ENCODE measurements at regions not wholly inside any gene's neighbourhood (a gene's known extent, or its start where the extent isn't known, plus 50 kb on each side); places are given as distances from the start of the nearest gene placed in this dataset.
"Not testable (repeated sequence)": the region's sequence is repeated elsewhere in the genome, so short reads cannot be mapped to it uniquely, and the experiment has no call there.

DNA sequence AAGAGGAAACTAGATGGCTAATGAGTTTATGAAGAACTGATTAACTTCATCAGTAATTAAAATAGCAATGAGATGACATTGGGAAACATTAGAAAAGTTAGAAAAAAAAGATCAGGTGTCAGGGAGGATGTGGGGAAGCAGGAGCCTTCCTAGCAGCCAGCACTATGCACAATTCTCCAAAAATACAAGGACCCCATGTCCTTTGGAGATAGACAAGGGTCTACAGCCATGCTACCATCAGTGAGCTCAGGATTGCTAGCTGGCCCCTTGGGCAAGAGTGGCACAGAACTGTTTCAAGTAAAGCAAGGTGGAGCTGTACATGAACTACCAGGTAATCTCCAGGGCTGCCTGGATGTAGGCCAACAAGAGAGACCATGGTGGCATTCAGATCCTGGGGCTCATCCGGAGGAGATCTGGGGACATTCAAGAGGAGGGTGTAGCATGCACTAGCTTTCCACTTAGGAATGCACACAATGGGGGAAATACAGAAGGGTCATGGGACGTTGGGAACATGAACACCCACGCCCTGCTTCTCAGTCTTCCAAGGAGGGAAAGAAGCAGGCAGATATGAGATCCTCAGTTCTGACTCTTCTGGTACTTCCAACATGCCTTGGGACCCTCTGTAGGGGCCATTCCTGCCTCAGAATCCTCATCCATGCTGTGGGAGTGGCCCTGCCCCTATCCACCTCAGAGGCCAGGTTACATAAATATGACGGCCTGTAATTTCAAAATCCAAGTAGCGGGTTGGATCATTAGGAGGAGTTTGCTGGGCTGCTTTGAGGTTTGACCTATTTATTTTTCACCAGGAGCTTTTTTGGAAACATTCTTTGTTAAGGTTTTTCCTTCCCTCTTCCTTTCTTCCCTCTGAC lies 82.2 kb upstream of the HABP2 start:
- DNase-seq (ENCODE audit: low read depth) = no peak

DNA sequence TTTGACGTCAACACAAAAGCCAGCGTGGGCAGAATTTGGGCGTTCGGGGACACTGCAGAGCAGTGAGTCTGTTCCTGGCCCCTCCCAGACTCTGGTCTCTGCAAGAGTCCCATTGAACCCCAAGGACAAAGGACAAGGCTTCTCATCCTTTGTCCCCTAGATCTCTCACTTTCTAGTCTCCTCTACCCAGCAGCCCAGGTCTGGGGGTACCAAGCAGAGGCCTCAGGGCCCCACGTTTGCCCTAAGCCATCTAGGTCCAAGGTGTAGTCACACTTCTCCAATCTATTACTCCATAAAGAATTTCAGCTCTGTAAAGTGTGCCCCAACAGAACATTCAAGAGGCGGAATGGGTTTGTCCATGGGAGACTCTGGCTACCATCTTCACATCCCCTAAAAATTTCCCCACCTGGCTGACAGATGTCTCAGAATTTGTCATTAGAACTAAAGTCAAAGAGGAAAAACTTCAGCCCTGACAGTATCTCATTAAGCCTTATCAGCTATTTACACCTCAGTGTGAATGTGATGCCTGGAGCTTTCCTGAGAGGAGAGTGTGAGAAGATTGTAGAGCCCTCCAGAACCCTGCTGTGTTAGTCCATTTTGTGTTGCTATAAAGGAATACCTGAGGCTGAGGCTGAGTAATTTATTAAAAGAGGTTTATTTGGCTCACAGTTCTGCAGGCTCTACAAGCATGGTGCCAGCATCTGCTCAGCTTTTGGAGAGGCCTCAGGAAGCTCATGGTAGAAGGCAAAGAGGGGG lies 81.4 kb upstream of the HABP2 start:
- no peak for DNase-seq (ENCODE audit: low read depth)

DNA sequence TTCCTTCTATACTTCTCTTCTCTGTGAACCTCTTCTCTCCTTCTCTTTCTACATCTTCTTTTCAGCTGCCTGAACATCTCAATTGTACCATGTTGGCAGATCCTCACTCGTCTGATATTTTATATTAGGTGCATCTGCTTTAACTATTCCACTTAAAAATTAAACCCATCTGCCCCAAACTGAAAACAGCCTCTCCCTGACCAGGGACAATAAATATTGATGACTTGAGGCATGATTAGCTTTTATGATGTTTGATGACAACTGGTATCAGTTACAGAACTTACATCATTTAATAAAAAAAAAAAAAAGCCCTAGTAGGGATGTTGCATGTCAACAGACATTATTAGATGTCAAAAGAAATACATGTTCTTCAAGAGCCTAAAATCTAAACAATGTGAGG lies 79.8 kb upstream of the HABP2 start:
- DNase-seq (ENCODE audit: low read depth) = no peak

DNA sequence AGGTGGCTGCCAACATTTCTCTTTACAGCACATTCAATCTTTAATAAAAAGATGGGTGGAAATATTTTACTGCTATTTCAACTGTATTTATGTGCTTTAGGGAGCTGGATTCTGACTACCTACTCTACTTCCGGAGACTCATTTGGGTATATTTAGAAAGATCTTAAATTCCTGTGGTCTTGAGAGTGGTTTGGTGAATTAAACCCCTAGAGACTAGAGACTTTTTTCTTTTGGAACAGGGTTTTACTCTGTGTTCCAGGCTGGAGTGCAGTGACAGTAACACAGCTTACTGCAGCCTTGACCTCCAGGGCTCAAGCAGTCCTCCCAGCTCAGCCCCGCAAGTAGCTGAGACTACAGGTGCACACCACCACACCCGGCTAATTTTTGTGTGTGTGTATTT lies 79.0 kb upstream of the HABP2 start:
- DNase-seq (ENCODE audit: low read depth) = no peak

DNA sequence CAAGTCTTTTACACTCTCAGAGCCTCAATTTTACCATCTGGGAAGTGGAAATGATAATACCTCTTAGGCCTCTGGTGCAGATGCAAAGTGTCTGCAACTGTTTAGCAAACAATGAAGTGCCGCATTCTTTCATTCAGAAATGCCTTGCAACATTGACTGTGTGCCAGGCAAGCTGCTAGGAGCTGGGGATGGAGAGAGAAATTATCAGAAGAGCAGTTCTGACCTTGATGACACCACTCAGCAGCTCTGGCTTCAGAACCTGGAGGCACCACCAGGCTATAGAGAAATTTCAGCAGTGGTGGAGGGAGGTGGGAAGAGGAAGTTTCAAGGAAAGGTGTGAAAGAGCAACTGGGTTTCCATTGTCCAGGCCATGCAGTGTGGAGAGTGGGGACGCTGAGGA lies 78.1 kb upstream of the HABP2 start:
- DNase-seq (ENCODE audit: low read depth) = no peak

DNA sequence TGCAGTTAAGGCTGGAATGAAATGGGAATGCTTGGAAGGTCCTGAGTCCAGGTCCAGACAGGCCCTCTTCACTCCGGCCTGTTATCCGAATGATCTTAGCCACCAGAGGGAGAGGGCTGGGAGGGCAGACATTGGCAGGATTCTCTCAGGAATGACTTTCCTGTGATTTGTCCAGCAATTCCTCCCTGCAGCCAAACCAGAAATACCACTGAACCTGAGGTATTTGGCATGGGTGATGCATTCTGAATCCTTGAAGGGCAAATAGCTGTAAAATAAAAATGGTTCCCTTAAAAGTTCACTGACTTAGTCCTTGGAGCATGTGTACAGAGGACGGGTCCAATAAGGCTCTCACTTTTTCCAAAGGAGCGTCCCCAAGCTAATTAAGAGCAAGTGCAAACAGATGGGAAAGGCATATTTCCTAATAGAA lies 77.5 kb upstream of the HABP2 start:
- no peak for DNase-seq (ENCODE audit: low read depth)

DNA sequence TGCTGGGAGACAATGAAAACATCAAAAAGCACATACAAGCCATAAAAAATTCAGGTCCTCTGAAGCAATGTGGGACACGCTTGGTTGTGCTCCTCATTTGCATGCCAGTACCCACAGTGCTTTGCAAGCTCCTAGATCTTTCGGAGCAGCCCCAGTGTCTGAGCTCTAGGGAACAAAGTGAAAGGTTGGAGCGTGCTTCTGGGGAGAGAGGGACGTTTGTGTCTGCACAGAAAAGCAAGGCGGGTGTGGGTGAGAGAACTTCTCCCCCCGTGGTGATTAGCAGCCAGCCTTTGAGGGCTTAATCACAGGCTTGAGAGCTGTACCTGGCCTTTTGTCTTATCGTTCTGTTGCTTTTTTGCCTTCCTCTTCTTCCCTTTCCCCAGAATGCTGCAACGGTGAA lies 76.7 kb upstream of the HABP2 start:
- no peak for DNase-seq (ENCODE audit: low read depth)

DNA sequence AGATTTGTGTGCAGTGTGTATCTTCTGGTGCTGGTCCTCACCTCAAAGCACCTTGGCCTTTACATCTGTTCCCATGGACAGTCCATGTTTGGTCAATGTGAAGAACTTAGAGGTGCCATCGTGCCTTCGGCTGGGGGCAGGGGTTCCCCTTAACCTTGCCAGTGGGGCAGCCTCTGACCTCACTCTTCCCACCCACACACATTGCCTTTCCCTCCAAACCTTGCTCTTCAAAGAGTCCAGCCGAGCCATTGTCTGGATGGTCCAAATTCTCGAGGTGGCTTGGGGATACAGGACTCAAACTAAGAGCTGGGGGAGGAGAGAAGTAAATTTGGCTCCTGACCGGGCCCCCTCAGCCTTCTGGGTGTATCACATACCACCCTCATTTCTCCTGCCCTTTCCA lies 76.2 kb upstream of the HABP2 start:
- no peak for DNase-seq (ENCODE audit: low read depth)

DNA sequence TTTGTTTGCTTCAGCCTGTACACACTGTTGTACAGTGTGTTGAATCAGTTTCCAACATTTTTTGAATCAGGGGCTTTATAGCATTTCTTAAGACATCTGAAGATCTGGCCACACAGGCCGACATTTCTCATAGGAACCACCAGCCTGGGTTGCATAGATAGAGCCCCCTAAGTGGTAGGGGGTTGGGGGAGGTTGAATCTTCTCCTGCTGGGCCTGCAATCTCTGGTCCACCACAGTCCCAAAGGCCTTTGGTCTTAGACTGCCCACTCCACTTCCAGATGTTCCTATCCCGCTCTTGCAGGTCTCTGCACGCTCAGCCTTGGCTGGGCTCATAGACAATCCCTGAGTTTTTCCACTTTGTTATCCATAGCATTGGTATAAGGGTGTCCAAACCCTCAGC lies 75.4 kb upstream of the HABP2 start:
- DNase-seq (ENCODE audit: low read depth) = no peak

DNA sequence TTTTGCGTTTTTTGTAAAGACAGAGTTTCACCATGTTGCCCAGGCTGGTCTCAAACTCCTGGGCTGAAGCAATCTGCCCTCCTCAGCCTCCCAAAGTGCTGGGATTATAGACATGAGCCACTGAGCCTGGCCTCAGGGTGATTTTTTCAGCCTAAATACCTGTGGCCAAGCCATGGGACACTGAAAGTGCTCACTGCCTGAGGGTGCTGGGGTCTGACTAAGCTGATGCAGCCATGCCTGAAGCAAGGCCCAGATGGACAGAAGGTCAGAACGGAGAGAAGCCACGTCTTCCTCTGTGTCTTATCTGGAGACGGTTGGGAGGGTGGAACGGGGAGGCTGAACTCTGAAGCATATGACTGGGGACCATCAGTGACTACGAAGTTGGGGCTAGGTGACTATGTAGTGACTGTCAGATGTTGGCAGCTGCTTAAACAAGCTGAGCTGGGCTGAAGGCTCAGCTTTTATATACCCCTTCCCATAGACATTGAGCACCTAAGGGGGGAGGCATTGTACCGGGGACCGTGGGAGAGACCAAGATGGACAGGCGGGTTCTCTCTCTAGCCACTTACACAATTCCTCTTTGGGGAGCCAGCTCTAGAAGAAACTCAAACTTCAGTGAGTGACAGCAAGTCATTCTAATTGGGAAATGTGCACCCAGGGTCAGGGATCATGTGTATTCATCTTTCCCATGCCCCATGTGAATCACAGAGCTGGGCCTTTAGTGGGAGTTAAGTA lies 73.3 kb upstream of the HABP2 start:
- no peak for DNase-seq (ENCODE audit: low read depth)

DNA sequence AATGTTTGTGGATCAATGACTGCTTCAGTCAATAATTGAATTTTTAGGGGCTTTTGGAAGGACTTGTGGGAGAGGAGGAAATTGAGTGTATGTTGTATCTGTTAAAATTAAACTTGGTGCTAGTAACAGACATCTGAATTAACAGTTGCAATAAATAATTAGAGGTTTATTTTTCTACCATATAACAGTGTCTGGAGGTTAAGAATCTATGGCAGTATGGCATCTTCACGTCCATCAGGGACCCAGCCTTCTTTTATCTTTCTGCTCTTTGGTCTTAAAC lies 72.8 kb upstream of the HABP2 start:
- DNase-seq (ENCODE audit: low read depth) = no peak

DNA sequence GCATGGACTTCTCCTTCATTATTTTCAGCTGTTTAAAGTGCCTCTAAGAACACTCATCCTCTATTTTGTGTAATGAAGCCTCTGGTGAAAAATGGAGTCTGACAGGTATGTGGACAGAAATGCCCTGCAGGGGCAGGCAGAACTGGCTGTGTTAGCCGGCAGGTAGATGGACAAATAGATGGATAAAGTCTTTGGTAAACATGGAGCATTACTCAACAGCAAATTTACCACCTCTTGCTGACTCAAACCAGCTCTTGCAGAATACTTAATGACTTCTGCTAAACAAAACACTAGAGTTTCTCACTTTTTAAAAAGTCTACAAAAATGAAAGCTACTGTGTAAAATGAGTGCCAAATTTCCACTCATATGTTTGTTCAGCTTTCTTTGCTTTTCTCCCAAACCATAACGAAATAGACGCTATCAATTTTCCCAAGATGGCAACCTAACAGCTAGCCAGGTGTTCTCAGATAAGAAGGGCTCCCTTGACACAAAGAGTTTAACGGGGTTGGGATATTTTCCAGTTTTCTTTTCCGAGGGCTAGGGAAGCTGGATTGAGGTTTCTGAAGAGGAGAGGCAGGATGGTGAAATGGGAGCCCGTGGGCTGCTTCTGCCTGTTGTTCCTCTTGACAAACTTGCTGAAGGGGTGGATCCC lies 71.9 kb upstream of the HABP2 start:
- no peak for DNase-seq (ENCODE audit: low read depth)

DNA sequence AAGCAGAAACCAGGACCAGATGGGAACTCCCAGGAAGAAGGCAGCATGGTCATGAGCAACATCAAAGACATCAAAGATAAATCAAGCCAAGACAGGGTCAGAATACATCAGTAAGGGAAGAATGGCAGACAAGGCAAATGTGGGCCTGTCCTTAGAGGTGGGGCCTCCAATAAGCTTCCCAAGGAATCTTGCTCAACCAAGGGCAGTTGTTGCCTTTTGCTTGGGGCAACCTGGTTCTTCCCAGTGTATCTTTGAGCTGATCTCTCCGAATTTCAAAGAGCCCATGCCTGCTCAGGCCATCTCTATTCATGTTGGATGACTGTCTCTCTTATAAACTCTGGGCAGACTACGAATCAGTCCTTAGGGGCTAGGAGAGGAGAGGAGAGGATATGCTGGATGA lies 68.4 kb upstream of the HABP2 start:
- no peak for DNase-seq (ENCODE audit: low read depth)

DNA sequence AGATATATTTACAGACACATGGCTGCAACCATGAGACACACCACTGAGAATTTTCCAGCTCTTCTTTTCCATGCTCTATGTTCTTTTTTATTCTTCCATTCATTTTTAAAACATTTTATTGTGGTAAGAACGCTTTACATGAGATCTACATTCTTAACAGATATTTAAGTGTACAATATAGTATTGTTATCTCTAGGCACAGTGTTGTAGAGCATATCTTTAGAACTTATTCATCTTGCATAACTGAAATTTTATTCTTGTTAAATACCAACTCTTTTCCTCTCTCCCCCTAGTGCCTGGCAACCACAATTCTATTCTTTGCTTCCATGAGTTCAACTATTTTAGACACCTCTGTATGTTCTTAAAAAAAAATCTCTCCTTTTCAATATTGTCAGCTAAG lies 67.1 kb upstream of the HABP2 start:
- no peak for DNase-seq (ENCODE audit: low read depth)

DNA sequence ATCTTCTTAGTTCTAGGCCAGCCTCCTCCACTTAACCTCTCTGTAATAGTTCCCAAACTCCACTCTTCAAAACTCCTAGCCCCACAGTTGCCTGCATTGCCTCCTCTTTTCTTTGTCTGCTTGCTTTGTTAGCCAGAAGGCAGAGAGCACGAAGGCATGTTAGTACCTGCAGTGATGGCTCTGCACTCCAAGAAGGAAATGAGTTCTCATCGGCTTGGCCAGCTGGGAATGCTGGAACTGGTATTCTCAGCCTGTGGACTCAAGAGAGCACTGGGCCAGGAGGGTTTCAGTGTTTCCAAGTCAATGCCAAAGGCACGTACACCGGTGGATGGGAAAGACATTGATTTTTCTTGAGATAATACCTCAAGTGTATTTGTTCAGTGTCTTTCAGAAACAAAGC lies 66.3 kb upstream of the HABP2 start:
- no peak for DNase-seq (ENCODE audit: low read depth)

DNA sequence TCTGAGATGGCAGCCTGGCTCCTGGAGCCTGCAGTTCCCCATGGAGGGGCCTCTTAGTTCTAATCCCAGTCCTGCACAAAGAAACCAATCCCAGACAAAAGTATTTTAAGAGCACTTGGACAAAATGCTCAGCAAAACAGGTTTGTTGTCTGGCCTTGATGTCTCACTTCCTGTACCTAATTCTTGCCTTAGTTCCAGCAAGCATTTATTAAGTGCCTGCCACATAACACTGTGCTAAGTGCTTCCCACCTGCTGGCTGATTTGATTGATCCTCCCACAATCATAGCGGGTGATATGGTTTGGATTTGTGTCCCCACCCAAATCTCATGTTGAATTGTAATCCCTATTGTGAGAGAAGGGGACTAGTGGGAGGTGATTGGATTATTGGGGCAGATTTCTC lies 65.7 kb upstream of the HABP2 start:
- no peak for DNase-seq (ENCODE audit: low read depth)

DNA sequence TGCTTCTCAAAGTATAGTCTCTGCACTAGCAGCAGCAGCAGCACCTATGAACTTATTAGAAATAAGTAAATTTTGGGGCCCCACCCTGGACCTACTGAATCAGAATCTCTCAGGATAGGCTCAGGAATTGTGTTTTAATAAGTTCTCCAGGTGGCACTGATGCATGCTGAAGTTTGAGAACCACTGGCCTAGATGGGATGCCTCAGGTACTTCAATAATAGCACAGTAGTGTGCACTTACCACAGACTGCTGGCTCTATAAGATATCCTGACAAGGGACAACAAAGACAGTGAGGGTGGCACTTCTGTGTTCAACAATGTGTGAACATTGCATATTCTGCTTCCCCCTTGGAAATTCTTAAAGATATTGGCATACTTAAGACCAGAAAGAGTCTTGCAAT lies 64.7 kb upstream of the HABP2 start:
- DNase-seq (ENCODE audit: low read depth) = no peak

DNA sequence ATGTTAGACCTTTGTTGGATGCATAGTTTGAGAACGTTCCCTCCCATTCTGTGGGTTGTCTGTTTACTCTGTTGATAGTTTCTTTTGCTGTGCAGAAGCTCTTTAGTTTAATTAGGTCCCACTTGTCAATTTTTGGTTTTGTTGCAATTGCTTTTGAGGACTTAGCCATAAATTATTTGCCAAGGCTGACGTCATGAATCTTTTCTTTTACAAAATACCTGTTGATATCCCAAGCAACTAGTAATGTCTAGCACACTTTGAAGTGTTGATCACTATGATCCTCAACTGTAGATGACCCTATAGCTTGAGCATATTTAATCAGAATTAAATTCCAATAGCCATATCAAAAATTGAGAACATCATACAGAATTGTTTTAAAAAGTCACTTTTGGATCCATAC lies 63.3 kb upstream of the HABP2 start:
- DNase-seq (ENCODE audit: low read depth) = not testable (repeated sequence)

DNA sequence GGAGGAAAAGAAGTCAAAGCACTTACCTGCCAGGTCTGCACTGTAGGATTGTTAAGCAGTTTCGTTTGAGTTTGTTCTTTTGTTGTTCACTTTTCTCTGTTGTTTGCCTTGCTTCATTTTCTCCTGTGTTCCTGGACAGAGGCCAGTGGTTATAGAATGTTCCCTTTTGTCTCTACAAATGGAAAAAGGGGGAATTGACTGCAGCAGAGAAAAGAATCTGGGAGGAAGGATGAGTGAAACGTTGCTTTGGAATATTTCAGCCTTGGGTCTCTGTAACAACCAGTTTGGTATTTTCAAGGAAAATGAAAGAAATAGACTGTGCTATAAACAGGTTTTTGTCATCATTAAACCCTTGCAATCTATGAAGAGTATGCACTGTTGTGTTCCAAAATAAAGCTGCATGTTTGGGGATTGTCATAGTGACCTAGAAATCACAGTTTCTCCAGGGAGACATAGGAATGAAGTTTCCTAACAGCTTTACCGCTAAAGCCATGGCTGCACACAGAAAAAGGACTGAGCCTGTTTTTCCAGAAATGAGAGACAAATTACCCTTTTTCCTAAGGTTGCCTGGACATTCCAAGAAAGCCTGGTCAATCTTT lies 60.8 kb upstream of the HABP2 start:
- no peak for DNase-seq (ENCODE audit: low read depth)

DNA sequence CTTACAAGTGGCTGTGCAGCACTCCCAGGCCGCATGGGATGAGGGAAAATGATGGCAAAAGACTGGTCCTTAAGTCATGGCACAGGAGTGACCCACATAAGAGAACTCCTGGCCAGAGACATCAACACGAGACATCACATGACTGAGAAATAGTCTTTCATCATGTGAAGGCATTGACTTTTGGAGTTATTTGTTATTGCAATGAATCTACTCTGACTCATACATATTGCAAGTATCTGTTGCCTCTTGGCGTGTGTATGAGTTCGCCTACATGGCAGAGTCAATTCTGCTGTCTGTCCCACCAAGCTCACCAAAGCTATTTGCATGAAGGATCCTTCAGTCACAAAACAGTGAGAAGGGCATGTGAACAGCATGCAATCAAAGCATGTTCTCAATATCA lies 59.7 kb upstream of the HABP2 start:
- DNase-seq (ENCODE audit: low read depth) = no peak

DNA sequence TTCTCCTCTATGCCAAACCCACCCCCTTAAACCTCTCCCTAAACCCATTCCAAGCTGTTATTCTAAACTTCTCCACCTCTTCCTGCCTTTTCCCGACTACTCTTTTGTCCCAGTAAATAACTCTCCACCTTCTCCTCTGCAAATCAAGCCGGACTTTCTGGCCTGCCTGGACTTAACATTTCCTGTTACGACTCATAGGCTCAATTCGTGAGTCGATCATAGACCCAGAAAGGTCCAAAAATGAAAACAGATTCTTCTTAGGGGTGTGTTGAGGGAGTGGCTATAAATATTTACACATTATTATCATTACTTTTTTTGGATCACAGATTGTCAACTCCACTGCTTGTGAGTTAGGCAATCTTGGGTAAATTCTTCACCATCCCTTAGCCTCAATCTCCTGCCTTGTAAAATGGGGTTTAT lies 59.0 kb upstream of the HABP2 start:
- DNase-seq (ENCODE audit: low read depth) = no peak

DNA sequence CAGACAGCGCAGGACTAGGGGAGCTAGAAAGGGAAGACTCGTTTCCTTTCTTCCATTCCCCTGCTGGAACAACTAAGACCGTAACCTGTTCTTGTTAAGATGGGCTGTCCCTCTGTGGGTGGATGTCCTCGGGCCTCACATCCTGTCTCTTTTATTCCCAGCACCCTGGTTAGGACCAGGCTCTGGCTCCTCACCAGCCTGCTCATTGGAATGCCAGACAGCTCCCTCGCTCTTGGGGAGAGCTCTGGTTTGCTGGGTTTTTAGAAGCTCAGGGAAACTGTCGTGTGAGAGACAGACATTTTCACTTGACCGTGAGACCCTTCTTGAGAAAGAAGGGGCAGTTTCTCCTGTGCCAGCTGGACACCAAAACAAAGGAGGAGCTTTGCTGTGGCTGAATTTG lies 58.1 kb upstream of the HABP2 start:
- no peak for DNase-seq (ENCODE audit: low read depth)

Measured in stimulated activated CD8-positive, alpha-beta memory T cell treated with anti-CD3 and anti-CD28 coated beads, Interleukin-4, amount 100 ng/mL, for 24 hours (primary cell).